OCI-LY7 (cell line): ENCODE measurements at regions not wholly inside any gene's neighbourhood (a gene's known extent, or its start where the extent isn't known, plus 50 kb on each side); places are given as distances from the start of the nearest gene placed in this dataset.

ENCODE experiments used
- BruUV-seq: library from RNA; stranded (reverse); fragments of 400-500 nt; replicated peaks from 2 replicates; lab custom pipeline; 2021; lab: Mats Ljungman, UMichigan
- CTCF ChIA-PET: fragments of 300-600 bp; sonication (Branson Sonifier 250); formaldehyde crosslinking; loops from one replicate; lab custom pipeline; 2022; ENCODE audit warnings: antibody characterized with exemption; ENCODE audit not compliant: unreplicated experiment; lab: Charles Lee
- POLR2A ChIA-PET: fragments of 300-600 bp; sonication (Branson Sonifier 250); formaldehyde crosslinking; loops from one replicate; lab custom pipeline; 2022; ENCODE audit warnings: antibody characterized with exemption; lab: Charles Lee
- DNase-seq: peaks from one replicate; pipeline ENCODE4 v3.0.0-alpha.2; 2015; ENCODE audit warnings: low spot score
- H2AFZ ChIP-seq: fragments of 200-600 bp; sonication (generic), shearing (Covaris generic); 2 replicates; pipeline ENCODE4 v1.6.1; 2014; ENCODE audit warnings: mild to moderate bottlenecking, antibody characterized with exemption, low read length, moderate library complexity
- H3K27ac ChIP-seq: fragments of 200-600 bp; sonication (generic); 2 replicates; pipeline ENCODE4 v1.5.1; 2014; ENCODE audit warnings: mixed run types, low read depth, mild to moderate bottlenecking, moderate library complexity, low read length, inconsistent platforms; ENCODE audit not compliant: poor library complexity, severe bottlenecking
- H3K36me3 ChIP-seq: fragments of 200-600 bp; sonication (generic); 2 replicates; pipeline ENCODE4 v1.6.1; 2014; ENCODE audit warnings: mild to moderate bottlenecking, antibody characterized with exemption, low read length, moderate library complexity, mixed read lengths; ENCODE audit not compliant: insufficient read depth
- H3K4me1 ChIP-seq: fragments of 200-600 bp; sonication (generic); 2 replicates; pipeline ENCODE4 v1.5.1; 2014; ENCODE audit warnings: mild to moderate bottlenecking, low read length; ENCODE audit not compliant: insufficient read depth, poor library complexity, severe bottlenecking
- H3K4me2 ChIP-seq: fragments of 200-600 bp; sonication (generic); 2 replicates; pipeline ENCODE4 v1.6.1; 2014; ENCODE audit warnings: mild to moderate bottlenecking, low read length
- H3K4me3 ChIP-seq: fragments of 200-600 bp; sonication (generic); 2 replicates; pipeline ENCODE4 v1.5.1; 2014; ENCODE audit warnings: mild to moderate bottlenecking, low read depth, low read length; ENCODE audit not compliant: poor library complexity, severe bottlenecking
- H3K79me2 ChIP-seq: fragments of 200-600 bp; sonication (generic); 2 replicates; pipeline ENCODE4 v1.6.1; 2016; ENCODE audit warnings: low read depth, mild to moderate bottlenecking, low read length, moderate library complexity, mixed read lengths; ENCODE audit not compliant: insufficient read depth
- H3K9me2 ChIP-seq: fragments of 200-600 bp; sonication (generic); 2 replicates; pipeline ENCODE4 v1.6.1; 2016; ENCODE audit warnings: mild to moderate bottlenecking, low read length, mixed read lengths; ENCODE audit not compliant: insufficient read depth
- H3K9me3 ChIP-seq: fragments of 200-600 bp; sonication (generic); 2 replicates; pipeline ENCODE4 v1.6.1; 2014; ENCODE audit warnings: mild to moderate bottlenecking, mixed run types, low read length, mixed read lengths
- H4K20me1 ChIP-seq: fragments of 200-600 bp; sonication (generic); 2 replicates; pipeline ENCODE4 v1.6.1; 2014; ENCODE audit warnings: mild to moderate bottlenecking, antibody characterized with exemption, low read length, moderate library complexity, mixed read lengths; ENCODE audit not compliant: insufficient read depth
- EZH2phosphoT487 ChIP-seq: fragments of 200-600 bp; sonication (generic); IDR thresholded peaks from 2 replicates; pipeline ENCODE4 v1.6.1; 2018; ENCODE audit warnings: low read depth, borderline replicate concordance, mild to moderate bottlenecking, mixed run types, antibody characterized with exemption, low read length, moderate library complexity, mixed read lengths
- intact Hi-C: fragments of 100-400 bp; cut with micrococcal nuclease; formaldehyde crosslinking; loops from one replicate; pipeline ENCODE4 v1.10.0; 2022; ENCODE audit not compliant: unreplicated experiment
- TF ChIP-seq, protein P1 (sequence below): fragments of 200-600 bp; sonication (generic); conservative IDR thresholded peaks from 2 replicates; pipeline ENCODE4 v1.5.1; 2014; ENCODE audit warnings: mild to moderate bottlenecking, antibody characterized with exemption, low read length, moderate library complexity, mixed read lengths

DNA sequence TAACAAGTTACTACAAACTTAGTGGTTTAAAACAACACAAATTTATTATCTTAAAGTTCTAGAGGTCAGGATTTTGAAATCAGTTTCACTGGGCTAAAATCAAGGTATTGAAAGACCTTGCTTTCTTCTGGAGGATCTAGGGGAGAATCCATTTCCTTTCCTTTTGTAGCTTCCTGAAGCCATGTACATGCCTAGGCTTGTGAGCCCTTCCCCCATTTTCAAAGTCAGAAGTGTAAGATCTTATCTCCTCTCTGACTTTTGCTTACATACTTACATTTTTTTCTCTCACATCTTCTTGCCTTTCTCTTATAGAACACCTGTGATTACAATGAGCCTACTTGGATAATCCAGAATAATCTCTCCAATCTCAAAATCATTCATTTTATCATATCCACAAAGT, 78.7 kb upstream of the MBOAT2 start:
- Histone ChIP-seq H3K4me1 (no peaks in the 10 kb centered on the region), H3K27ac (no peak overlapping the region), H3K4me3 (no peak overlapping the region), H3K79me2 (no peaks in the 10 kb centered on the region), H3K36me3 (no peaks in the 10 kb centered on the region), H2AFZ (no peak overlapping the region), H3K4me2 (no peak overlapping the region), H3K9me2 (no peaks in the 10 kb centered on the region), H4K20me1 (no peaks in the 10 kb centered on the region), H3K9me3 (no peaks in the 10 kb centered on the region)
- POLR2A ChIA-PET, result no interaction called here
- CTCF ChIA-PET, result no interaction called here
- intact Hi-C loops, result no loop called here
- TF ChIP-seq, protein P1, sequence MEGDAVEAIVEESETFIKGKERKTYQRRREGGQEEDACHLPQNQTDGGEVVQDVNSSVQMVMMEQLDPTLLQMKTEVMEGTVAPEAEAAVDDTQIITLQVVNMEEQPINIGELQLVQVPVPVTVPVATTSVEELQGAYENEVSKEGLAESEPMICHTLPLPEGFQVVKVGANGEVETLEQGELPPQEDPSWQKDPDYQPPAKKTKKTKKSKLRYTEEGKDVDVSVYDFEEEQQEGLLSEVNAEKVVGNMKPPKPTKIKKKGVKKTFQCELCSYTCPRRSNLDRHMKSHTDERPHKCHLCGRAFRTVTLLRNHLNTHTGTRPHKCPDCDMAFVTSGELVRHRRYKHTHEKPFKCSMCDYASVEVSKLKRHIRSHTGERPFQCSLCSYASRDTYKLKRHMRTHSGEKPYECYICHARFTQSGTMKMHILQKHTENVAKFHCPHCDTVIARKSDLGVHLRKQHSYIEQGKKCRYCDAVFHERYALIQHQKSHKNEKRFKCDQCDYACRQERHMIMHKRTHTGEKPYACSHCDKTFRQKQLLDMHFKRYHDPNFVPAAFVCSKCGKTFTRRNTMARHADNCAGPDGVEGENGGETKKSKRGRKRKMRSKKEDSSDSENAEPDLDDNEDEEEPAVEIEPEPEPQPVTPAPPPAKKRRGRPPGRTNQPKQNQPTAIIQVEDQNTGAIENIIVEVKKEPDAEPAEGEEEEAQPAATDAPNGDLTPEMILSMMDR, result no peak
- TF ChIP-seq EZH2phosphoT487, result no peak
- DNase-seq, result no peak
- BruUV-seq, result no TSS peak

- CTCF ChIA-PET, result no interaction called here
- no peak for TF ChIP-seq EZH2phosphoT487
- TF ChIP-seq, protein P1, result no peak
These were observed 78.3 kb upstream of the MBOAT2 start for GRCh38 chr2:9081750-9082149.

DNA sequence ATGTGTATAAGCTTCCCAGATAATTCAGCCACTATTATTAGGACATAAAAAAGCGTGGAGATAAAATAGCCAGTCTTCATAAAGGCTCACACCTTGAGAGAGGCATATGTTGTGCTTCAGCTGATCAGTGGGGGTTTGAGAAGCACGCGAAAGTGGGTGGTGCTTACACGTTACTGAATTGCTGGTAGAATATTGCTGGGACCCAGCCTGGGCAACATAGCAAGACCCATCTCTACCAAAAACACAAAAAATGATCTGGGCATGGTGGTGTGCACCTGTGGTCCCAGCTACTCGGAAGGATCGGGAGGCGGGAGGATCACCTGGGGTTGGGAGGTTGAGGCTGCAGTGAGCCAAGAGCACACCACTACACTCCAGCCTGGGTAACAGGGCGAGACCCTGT, 74.9 kb upstream of the MBOAT2 start:
- H3K4me3 ChIP-seq, result no peak overlapping the region
- H3K4me1 ChIP-seq, result no peaks in the 10 kb centered on the region
- no peak overlapping the region for H3K27ac ChIP-seq
- H3K9me2 ChIP-seq, result no peaks in the 10 kb centered on the region
- no peaks in the 10 kb centered on the region for H3K9me3 ChIP-seq
- no peaks in the 10 kb centered on the region for H4K20me1 ChIP-seq
- no peak overlapping the region for H2AFZ ChIP-seq
- H3K79me2 ChIP-seq, result no peaks in the 10 kb centered on the region
- ChIA-PET POLR2A (interaction anchor here (0.9 kb wide), 1 partner anchor 14 kb away, joined by 4 read pairs; no protein-coding TSS in a partner anchor), CTCF (no interaction called here)
- intact Hi-C loops, result no loop called here
- no peak for DNase-seq
- no peaks in the 10 kb centered on the region for H3K36me3 ChIP-seq
- TF ChIP-seq, protein P1, result no peak
- TF ChIP-seq EZH2phosphoT487, result no peak
- no TSS peak for BruUV-seq
- H3K4me2 ChIP-seq, result no peak overlapping the region

More at GRCh38 chr2:9081750-9082149, 78.3 kb upstream of the MBOAT2 start:
- BruUV-seq, result no TSS peak
- intact Hi-C loops, result no loop called here
- Histone ChIP-seq H2AFZ (no peak overlapping the region), H3K4me3 (no peak overlapping the region), H3K4me1 (no peaks in the 10 kb centered on the region), H3K9me2 (no peaks in the 10 kb centered on the region), H3K9me3 (no peaks in the 10 kb centered on the region), H3K4me2 (no peak overlapping the region), H4K20me1 (no peaks in the 10 kb centered on the region), H3K79me2 (no peaks in the 10 kb centered on the region), H3K27ac (no peak overlapping the region), H3K36me3 (no peaks in the 10 kb centered on the region)
- POLR2A ChIA-PET, result no interaction called here
- DNase-seq, result no peak
